Kidney epithelial cell (primary cell): ENCODE measurements at regions not wholly inside any gene's neighbourhood (a gene's known extent, or its start where the extent isn't known, plus 50 kb on each side); places are given as distances from the start of the nearest gene placed in this dataset.

Experiments
- DNase-seq: peaks from one replicate; pipeline ENCODE4 v3.0.0-alpha.2; 2010; ENCODE audit warnings: low read depth
- H3K27me3 ChIP-seq: 2 replicates; pipeline ENCODE4 v1.6.0; 2011; ENCODE audit warnings: low read length; ENCODE audit not compliant: control insufficient read depth, insufficient read depth
- H3K36me3 ChIP-seq: 2 replicates; pipeline ENCODE4 v1.5.1; 2011; ENCODE audit warnings: low read length; ENCODE audit not compliant: control insufficient read depth, insufficient read depth
- H3K4me3 ChIP-seq: 2 replicates; pipeline ENCODE4 v1.5.1; 2011; ENCODE audit warnings: low read depth, mild to moderate bottlenecking, control low read depth, low read length
- CTCF ChIP-seq: IDR thresholded peaks from 2 replicates; pipeline ENCODE4 v1.5.1; 2011; ENCODE audit warnings: mild to moderate bottlenecking, moderate library complexity, low read length, control low read depth, inconsistent platforms; ENCODE audit not compliant: insufficient read depth, poor library complexity, severe bottlenecking

- Histone ChIP-seq H3K4me3 (no peak overlapping the region), H3K27me3 (no peaks in the 10 kb centered on the region), H3K36me3 (no peaks in the 10 kb centered on the region)
- DNase-seq: no peak
- TF ChIP-seq CTCF: no peak
Measured at GRCh38 chr2:82823892-82824291, 1635.2 kb downstream of the SUCLG1 start.

DNA sequence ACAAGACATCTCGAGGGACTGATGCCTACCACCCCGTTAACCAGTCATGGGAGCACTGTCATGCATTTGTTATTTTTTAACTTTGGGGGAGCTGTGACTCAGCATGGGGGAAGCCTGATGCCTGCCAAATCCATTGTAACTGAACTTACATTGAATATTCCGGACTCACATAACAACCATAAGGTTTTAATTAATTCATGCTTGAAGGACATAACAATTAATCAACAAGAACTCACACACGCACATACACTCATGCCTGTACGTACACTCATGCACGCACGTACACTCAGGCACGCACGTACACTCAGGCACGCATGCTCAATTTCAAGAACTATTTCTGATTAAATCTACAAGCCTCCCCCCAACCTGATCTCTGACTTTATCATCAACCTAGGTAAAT, 1639.1 kb downstream of the SUCLG1 start:
- TF ChIP-seq CTCF: no peak
- Histone ChIP-seq H3K27me3 (no peaks in the 10 kb centered on the region), H3K4me3 (no peak overlapping the region), H3K36me3 (no peaks in the 10 kb centered on the region)
- DNase-seq: no peak

- TF ChIP-seq CTCF: no peak
- DNase-seq: no peak
- no peaks in the 10 kb centered on the region for H3K27me3 ChIP-seq
- no peak overlapping the region for H3K4me3 ChIP-seq
- no peaks in the 10 kb centered on the region for H3K36me3 ChIP-seq
Measured at GRCh38 chr2:82814146-82814545, 1644.9 kb downstream of the SUCLG1 start.

DNA sequence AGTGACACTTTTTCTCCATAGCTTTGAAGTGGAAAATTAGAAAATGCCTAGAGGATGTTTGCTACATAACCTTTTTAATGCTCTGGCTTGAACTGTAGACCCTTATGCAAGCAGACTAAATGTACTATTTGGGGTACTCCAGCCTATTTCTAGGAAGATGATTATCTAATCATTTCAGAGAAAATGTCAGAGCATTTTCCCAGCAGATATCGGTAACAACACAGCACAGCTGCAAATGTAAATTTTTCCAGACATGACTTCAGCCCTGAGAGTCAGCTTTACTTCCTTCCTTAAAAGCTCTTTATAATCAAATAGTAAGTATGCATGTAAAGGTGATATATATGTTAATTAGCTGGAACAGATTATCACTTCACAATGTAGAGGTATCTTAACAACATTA, 1647.1 kb downstream of the SUCLG1 start:
- no peaks in the 10 kb centered on the region for H3K27me3 ChIP-seq
- no peak for TF ChIP-seq CTCF
- DNase-seq: no peak
- H3K4me3 ChIP-seq: no peak overlapping the region
- no peaks in the 10 kb centered on the region for H3K36me3 ChIP-seq

DNA sequence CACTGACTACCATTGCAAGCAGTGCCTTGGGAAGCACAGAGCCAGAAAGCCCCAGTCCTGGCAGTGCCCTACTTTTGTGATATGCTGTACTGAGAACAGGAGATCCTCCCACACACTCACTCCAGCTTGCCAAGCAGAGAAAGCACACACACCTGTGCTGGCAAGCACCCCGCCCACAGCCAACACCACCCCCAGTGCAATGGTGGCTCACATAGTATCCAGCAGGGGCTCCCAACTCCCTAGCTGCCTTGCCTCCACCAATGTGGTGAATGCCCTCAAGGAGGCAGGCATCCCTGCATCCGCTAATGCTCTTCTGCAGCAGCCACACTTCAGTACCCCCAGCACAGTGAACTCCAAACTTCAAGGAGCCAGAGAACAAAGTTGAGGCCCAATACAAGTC, 1655.8 kb downstream of the SUCLG1 start:
- H3K4me3 ChIP-seq: no peak overlapping the region
- no peak for TF ChIP-seq CTCF
- H3K27me3 ChIP-seq: no peaks in the 10 kb centered on the region
- H3K36me3 ChIP-seq: no peaks in the 10 kb centered on the region
- DNase-seq: no peak

GRCh38 chr2:82797469-82797868, 1661.6 kb downstream of the SUCLG1 start:
- DNase-seq: no peak
- Histone ChIP-seq H3K27me3 (no peaks in the 10 kb centered on the region), H3K4me3 (no peak overlapping the region), H3K36me3 (no peaks in the 10 kb centered on the region)
- TF ChIP-seq CTCF: no peak
